Smooth muscle cell (in vitro differentiated cells): ENCODE measurements at regions not wholly inside any gene's neighbourhood (a gene's known extent, or its start where the extent isn't known, plus 50 kb on each side); places are given as distances from the start of the nearest gene placed in this dataset.

Experiments used
- DNase-seq: peaks from one replicate; lab custom pipeline; 2025; ENCODE audit not compliant: unreplicated experiment; lab: John Stamatoyannopoulos, UW
- H2AFZ ChIP-seq: fragments of 200-600 bp; sonication (generic); 2 replicates; pipeline ENCODE4 v1.6.0; 2016; ENCODE audit warnings: antibody characterized with exemption, low read depth, mild to moderate bottlenecking
- H3F3A ChIP-seq: fragments of 200-600 bp; sonication (generic); 2 replicates; pipeline ENCODE4 v1.6.0; 2017; ENCODE audit warnings: antibody characterized with exemption, low read depth
- H3K27ac ChIP-seq: fragments of 200-600 bp; sonication (generic); 2 replicates; pipeline ENCODE4 v1.5.1; 2016; ENCODE audit warnings: low read depth, mild to moderate bottlenecking
- H3K27me3 ChIP-seq: fragments of 200-600 bp; sonication (generic); 2 replicates; pipeline ENCODE4 v1.6.1; 2016; ENCODE audit warnings: low read depth, mild to moderate bottlenecking
- H3K36me3 ChIP-seq: fragments of 200-600 bp; sonication (generic); 2 replicates; pipeline ENCODE4 v1.5.1; 2016; ENCODE audit warnings: low read depth
- H3K4me1 ChIP-seq: fragments of 200-600 bp; sonication (generic); 2 replicates; pipeline ENCODE4 v1.5.1; 2016; ENCODE audit warnings: low read depth
- H3K4me2 ChIP-seq: fragments of 200-600 bp; sonication (generic); 2 replicates; pipeline ENCODE4 v1.6.0; 2016; ENCODE audit warnings: mild to moderate bottlenecking
- H3K4me3 ChIP-seq: fragments of 200-600 bp; sonication (generic); 2 replicates; pipeline ENCODE4 v1.5.1; 2016; ENCODE audit warnings: mild to moderate bottlenecking
- H3K79me2 ChIP-seq: fragments of 200-600 bp; sonication (generic); 2 replicates; pipeline ENCODE4 v1.6.0; 2016; ENCODE audit warnings: low read depth, mild to moderate bottlenecking
- H3K9ac ChIP-seq: fragments of 200-600 bp; sonication (generic); 2 replicates; pipeline ENCODE4 v1.6.0; 2016; ENCODE audit warnings: low read depth
- H3K9me3 ChIP-seq: fragments of 200-600 bp; sonication (generic); replicated peaks from 2 replicates; pipeline ENCODE4 v1.5.1; 2016; ENCODE audit warnings: low read depth
- H4K20me1 ChIP-seq: fragments of 200-600 bp; sonication (generic); 2 replicates; pipeline ENCODE4 v1.6.0; 2016; ENCODE audit warnings: low read depth
- CTCF ChIP-seq: fragments of 200-600 bp; sonication (generic); IDR thresholded peaks from 2 replicates; pipeline ENCODE4 v1.5.1; 2017; ENCODE audit warnings: borderline replicate concordance, mild to moderate bottlenecking, antibody characterized with exemption; ENCODE audit not compliant: insufficient read depth, poor library complexity, severe bottlenecking
- WGBS: methylation state at CpG from one replicate; pipeline ENCODE4 v1.1.7; 2016; ENCODE audit warnings: low lambda C conversion rate; 5-methylcytosine and 5-hydroxymethylcytosine counted together

GRCh38 chr18:60812921-60813320 is 440.3 kb upstream of the MC4R start:
- Histone ChIP-seq H4K20me1 (no peaks in the 10 kb centered on the region), H3K4me3 (no peak overlapping the region), H3K4me2 (no peak overlapping the region), H3K4me1 (no peaks in the 10 kb centered on the region), H3K79me2 (no peaks in the 10 kb centered on the region), H3K27ac (no peak overlapping the region), H3F3A (no peaks in the 10 kb centered on the region), H3K27me3 (no peaks in the 10 kb centered on the region), H3K9ac (no peak overlapping the region), H3K9me3 (no peaks in the 10 kb centered on the region), H3K36me3 (no peaks in the 10 kb centered on the region), H2AFZ (no peak overlapping the region)
- no peak for DNase-seq
- WGBS = 75% methylated on average over 2 of the region's 2 CpGs
- TF ChIP-seq CTCF = no peak

GRCh38 chr18:60826346-60826745 is 453.8 kb upstream of the MC4R start:
- Histone ChIP-seq H3K79me2 (no peaks in the 10 kb centered on the region), H3K27ac (no peak overlapping the region), H3K36me3 (no peaks in the 10 kb centered on the region), H2AFZ (no peak overlapping the region), H3K9ac (no peak overlapping the region), H4K20me1 (no peaks in the 10 kb centered on the region), H3K4me3 (no peak overlapping the region), H3F3A (no peaks in the 10 kb centered on the region), H3K4me1 (no peaks in the 10 kb centered on the region), H3K27me3 (no peaks in the 10 kb centered on the region), H3K9me3 (no peaks in the 10 kb centered on the region), H3K4me2 (no peak overlapping the region)
- WGBS = 52% methylated on average over 2 of the region's 2 CpGs
- TF ChIP-seq CTCF = no peak
- DNase-seq = no peak

- 94% methylated on average over 1 of the region's 1 CpG for WGBS
- H3K9ac ChIP-seq = no peak overlapping the region
- no peak for TF ChIP-seq CTCF
Measured at GRCh38 chr18:60831971-60832370, 459.4 kb upstream of the MC4R start.

GRCh38 chr18:60838677-60839076 is 466.1 kb upstream of the MC4R start:
- DNase-seq = no peak
- no peak overlapping the region for H3K4me3 ChIP-seq
- no peak overlapping the region for H3K9ac ChIP-seq
- no peak overlapping the region for H2AFZ ChIP-seq
- no peaks in the 10 kb centered on the region for H4K20me1 ChIP-seq
- no peaks in the 10 kb centered on the region for H3K79me2 ChIP-seq
- no peaks in the 10 kb centered on the region for H3K27me3 ChIP-seq
- peaks cover 4% of the 10 kb centered on the region for H3K9me3 ChIP-seq
- H3F3A ChIP-seq = no peaks in the 10 kb centered on the region
- H3K27ac ChIP-seq = no peak overlapping the region
- no peaks in the 10 kb centered on the region for H3K36me3 ChIP-seq
- H3K4me1 ChIP-seq = no peaks in the 10 kb centered on the region
- H3K4me2 ChIP-seq = no peak overlapping the region
- TF ChIP-seq CTCF = no peak

More at GRCh38 chr18:60831971-60832370, 459.4 kb upstream of the MC4R start:
- Histone ChIP-seq H2AFZ (no peak overlapping the region), H3K27me3 (no peaks in the 10 kb centered on the region), H3K4me3 (no peak overlapping the region), H3K9me3 (no peaks in the 10 kb centered on the region), H3K4me2 (no peak overlapping the region), H3K36me3 (no peaks in the 10 kb centered on the region), H4K20me1 (no peaks in the 10 kb centered on the region), H3F3A (no peaks in the 10 kb centered on the region), H3K4me1 (no peaks in the 10 kb centered on the region), H3K27ac (no peak overlapping the region), H3K79me2 (no peaks in the 10 kb centered on the region)
- no peak for DNase-seq
